ENCODE measurements at regions not wholly inside any gene's neighbourhood (a gene's known extent, or its start where the extent isn't known, plus 50 kb on each side); places are given as distances from the start of the nearest gene placed in this dataset.

DNA sequence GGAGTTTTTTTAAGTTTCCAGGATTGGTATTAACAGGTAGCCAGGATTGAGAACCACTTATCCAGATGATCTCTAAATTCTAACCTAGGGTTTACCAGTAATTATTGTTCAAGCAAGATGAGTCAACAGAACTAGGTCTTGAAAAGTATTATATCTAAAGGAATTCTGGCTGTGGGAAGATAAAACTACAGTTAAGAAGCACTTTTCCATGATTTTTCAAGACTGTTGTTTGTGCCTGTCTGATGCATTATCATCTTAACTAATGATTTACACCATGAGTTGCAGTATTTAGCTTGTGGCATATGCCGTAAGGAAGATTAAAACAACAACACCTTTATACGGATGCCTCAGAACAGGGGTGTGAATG, 142.2 kb upstream of the CCDC68 start:
- TF ChIP-seq, protein P1, sequence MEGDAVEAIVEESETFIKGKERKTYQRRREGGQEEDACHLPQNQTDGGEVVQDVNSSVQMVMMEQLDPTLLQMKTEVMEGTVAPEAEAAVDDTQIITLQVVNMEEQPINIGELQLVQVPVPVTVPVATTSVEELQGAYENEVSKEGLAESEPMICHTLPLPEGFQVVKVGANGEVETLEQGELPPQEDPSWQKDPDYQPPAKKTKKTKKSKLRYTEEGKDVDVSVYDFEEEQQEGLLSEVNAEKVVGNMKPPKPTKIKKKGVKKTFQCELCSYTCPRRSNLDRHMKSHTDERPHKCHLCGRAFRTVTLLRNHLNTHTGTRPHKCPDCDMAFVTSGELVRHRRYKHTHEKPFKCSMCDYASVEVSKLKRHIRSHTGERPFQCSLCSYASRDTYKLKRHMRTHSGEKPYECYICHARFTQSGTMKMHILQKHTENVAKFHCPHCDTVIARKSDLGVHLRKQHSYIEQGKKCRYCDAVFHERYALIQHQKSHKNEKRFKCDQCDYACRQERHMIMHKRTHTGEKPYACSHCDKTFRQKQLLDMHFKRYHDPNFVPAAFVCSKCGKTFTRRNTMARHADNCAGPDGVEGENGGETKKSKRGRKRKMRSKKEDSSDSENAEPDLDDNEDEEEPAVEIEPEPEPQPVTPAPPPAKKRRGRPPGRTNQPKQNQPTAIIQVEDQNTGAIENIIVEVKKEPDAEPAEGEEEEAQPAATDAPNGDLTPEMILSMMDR (IDR thresholded peaks at IDR 0.05; ENCODE audit: low read depth, low read length), result no peak
- in situ Hi-C loops (cut with HindIII; ENCODE audit: low sequenced_read_pairs), result no loop called here

DNA sequence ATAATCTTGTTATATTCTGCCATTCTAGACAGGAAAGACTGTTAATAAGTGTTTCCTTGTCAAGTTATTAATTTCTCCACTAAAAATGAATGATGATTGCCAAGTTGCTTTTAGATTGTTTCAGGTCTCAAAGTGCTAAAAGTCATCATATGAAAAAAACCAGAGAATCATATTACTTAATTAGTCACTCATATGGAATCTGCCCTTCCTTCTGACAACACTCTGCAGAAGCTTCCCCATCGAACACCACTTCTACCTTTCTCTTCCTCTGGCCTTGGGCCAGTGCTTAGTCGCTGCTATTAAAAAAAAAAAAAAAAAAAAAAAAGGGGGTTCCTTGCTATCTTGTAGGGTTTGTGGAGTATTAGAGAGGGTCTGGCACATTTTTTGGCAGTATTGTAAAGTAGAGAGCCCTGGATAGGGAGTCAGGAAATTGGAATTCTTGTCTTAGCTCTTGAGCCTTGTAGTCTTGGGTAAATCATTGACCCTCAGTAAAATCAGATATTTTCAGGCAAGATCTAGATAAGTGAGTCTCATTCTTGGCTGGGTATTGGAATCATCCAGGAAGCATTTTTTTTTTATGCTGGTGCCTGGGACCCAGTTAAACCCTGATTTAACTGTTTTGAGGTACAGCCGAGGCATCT, 141.7 kb upstream of the CCDC68 start:
- in situ Hi-C loops (cut with HindIII; ENCODE audit: low sequenced_read_pairs), result no loop called here
- DNase-seq (ENCODE audit: low read depth, low spot score), result peak; percentile 56
- TF ChIP-seq, protein P1 (IDR thresholded peaks at IDR 0.05; ENCODE audit: low read depth, low read length), result no peak
- no peak overlapping the region for H3K4me3 ChIP-seq (ENCODE audit: low read depth, low read length)

More for the DNA sequence above, 142.2 kb upstream of the CCDC68 start:
- H3K4me3 ChIP-seq (ENCODE audit: low read depth, low read length), result no peak overlapping the region
- no peak for DNase-seq (ENCODE audit: low read depth, low spot score)

DNA sequence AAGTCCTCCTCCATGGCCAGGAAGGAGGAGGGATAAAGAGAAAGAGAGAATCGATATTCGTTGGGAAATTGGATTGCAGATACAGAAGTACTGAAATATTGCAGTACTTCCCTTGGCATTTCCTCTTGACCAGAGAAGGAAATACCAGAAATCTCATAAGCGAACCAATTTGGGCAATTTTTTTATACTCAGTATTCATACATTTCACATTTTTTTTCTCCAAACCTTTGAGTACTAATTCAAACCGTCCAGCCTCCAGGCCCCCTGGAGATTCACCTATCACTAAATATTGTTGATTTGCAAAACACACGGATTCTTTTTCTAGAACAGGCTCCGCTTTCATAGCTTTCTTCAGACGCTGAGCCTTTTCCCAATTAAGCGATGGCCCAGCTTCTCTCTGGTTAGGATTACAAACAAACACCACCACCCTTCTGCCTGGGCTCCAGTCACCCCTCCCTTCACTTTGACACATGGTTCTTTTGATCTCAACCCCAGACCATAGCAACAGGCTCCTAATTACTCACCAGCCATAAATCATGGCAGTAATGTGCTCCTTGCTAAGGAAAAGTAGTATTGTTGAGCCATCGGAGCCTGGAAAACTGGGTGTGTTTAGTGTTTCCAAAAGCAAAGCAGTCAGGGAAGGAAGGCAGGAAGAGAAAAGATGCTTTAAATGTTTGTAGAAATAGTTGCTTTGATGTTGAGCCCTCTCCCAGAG, 138.4 kb upstream of the CCDC68 start:
- TF ChIP-seq, protein P1 (IDR thresholded peaks at IDR 0.05; ENCODE audit: low read depth, low read length), result no peak
- DNase-seq (ENCODE audit: low read depth, low spot score), result peak; percentile 72

DNA sequence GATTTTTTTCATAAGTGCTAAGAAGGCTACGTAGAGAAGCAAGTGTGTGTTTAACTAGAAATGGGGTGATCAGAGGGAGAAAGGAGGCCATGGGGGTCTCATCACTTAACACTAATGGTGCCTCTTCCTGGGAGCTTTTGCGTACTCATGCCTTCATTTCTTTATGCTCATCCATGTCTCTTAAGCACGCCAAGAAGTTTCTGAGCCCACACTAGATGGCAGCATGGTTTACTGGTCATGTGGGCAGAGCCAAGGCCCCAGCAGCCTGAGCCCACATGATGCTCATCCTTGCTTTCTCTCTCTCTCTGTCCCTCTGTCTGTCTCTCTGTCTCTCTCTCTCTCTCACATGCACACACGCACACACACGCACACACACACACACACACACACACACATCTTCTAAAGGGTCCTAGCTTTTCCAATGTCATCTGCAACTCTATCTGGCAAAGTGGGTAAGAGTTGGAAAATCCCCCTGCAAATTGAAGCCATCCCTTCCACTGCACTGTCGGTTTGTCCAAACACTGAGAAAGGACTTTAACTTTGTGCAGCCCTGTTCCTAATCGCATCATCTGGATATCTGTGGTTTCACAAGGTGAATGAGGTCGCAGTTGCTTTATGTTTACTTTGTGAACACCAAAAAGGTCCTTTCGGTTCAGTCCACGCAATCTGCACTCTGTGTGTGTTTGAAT, 137.1 kb upstream of the CCDC68 start:
- TF ChIP-seq, protein P1 (IDR thresholded peaks at IDR 0.05; ENCODE audit: low read depth, low read length), result peak; percentile 66
- in situ Hi-C loops (cut with HindIII; ENCODE audit: low sequenced_read_pairs), result no loop called here

More for the DNA sequence above, 138.4 kb upstream of the CCDC68 start:
- no peak overlapping the region for H3K4me3 ChIP-seq (ENCODE audit: low read depth, low read length)
- in situ Hi-C loops (cut with HindIII; ENCODE audit: low sequenced_read_pairs), result no loop called here

DNA sequence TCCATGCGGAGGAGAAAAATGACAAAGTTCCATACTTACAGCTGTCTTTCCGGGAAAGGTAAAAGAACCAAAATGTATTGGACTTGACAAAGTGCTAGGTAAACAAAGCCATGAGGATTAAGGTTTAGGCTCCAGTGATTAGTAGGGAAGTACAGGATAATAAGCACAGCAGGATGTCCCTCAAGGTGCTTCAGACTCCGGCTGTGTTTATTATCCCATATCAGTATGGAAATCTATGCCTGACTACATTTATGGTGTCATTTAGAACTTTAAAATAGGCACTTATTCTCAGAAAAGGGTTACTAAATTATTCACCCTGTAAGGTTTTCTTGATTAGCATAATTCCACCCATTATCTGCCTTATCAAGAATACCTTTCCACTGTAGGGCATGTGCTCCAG, 136.3 kb upstream of the CCDC68 start:
- in situ Hi-C loops (cut with HindIII; ENCODE audit: low sequenced_read_pairs), result no loop called here
- TF ChIP-seq, protein P1 (IDR thresholded peaks at IDR 0.05; ENCODE audit: low read depth, low read length), result no peak
- DNase-seq (ENCODE audit: low read depth, low spot score), result no peak
- H3K4me3 ChIP-seq (ENCODE audit: low read depth, low read length), result no peak overlapping the region

More for the DNA sequence above, 137.1 kb upstream of the CCDC68 start:
- DNase-seq (ENCODE audit: low read depth, low spot score), result peak; percentile 82
- H3K4me3 ChIP-seq (ENCODE audit: low read depth, low read length), result no peak overlapping the region

DNA sequence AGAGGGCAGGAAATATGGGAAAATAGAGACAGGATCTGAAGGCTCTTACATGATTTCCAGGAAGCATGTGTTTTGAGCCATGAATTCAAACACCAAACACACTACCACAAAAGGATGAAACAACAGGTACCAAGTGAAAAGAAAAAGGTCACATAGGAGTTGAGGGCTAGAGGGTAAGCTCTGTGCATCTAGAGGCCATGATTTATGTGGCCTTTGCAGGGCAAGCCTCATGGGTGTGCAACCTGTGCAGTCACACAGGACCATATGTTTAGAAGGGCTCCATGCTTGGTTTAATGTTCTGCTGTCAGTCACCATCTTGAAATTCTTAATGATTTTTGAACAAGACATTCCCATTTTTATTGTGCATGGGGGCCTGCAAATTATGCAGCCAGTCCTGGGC, 134.5 kb upstream of the CCDC68 start:
- in situ Hi-C loops (cut with HindIII; ENCODE audit: low sequenced_read_pairs), result no loop called here

More for the DNA sequence above, 134.5 kb upstream of the CCDC68 start:
- no peak for DNase-seq (ENCODE audit: low read depth, low spot score)
- TF ChIP-seq, protein P1 (IDR thresholded peaks at IDR 0.05; ENCODE audit: low read depth, low read length), result no peak
- H3K4me3 ChIP-seq (ENCODE audit: low read depth, low read length), result no peak overlapping the region
